H1 (cell line): ENCODE measurements at regions not wholly inside any gene's neighbourhood (a gene's known extent, or its start where the extent isn't known, plus 50 kb on each side); places are given as distances from the start of the nearest gene placed in this dataset.

ENCODE experiments used
- CTCF ChIA-PET: fragments of 300-600 bp; sonication (Branson Sonifier 250); formaldehyde crosslinking; loops from one replicate; lab custom pipeline; 2021; ENCODE audit not compliant: partially characterized antibody; lab: Charles Lee
- POLR2A ChIA-PET: fragments of 300-600 bp; sonication (Branson Sonifier 250); formaldehyde crosslinking; loops from one replicate; lab custom pipeline; 2021; ENCODE audit warnings: inconsistent platforms; ENCODE audit not compliant: partially characterized antibody; lab: Charles Lee
- DNase-seq, 2 experiments: peaks; one replicate each; pipeline versions ENCODE4 v3.0.0 to v3.0.0-alpha.2; 2010 to 2022; ENCODE audit warnings: low spot score in 2 of 2, low read depth in 1 of 2, mixed read lengths in 1 of 2
- FAIRE-seq: peaks from 2 replicates; lab custom pipeline; 2011; peaks lifted over from hg19 to GRCh38; lab: Jason Lieb, UNC
- H2AFZ ChIP-seq: 2 replicates; pipeline ENCODE4 v1.8.1; 2012; ENCODE audit warnings: low read length, inconsistent platforms
- H2AK5ac ChIP-seq: 2 replicates; pipeline ENCODE4 v1.6.1; 2013; ENCODE audit warnings: low read depth, low read length
- H2BK120ac ChIP-seq: replicated peaks from 2 replicates; pipeline ENCODE3; 2013; ENCODE audit warnings: low read depth, low read length, inconsistent platforms
- H2BK12ac ChIP-seq: 2 replicates; pipeline ENCODE4 v1.6.1; 2013; ENCODE audit warnings: low read depth, low read length
- H2BK15ac ChIP-seq: 2 replicates; pipeline ENCODE4 v1.6.1; 2013; ENCODE audit warnings: low read length
- H2BK20ac ChIP-seq: 2 replicates; pipeline ENCODE4 v1.6.1; 2013; ENCODE audit warnings: low read length
- H2BK5ac ChIP-seq: 2 replicates; pipeline ENCODE4 v1.6.1; 2013; ENCODE audit warnings: low read depth, low read length
- H3K14ac ChIP-seq: 2 replicates; pipeline ENCODE4 v1.6.1; 2013; ENCODE audit warnings: inconsistent platforms; ENCODE audit not compliant: insufficient read length
- H3K18ac ChIP-seq: 2 replicates; pipeline ENCODE4 v1.6.1; 2013; ENCODE audit warnings: low read length; ENCODE audit errors: extremely low read depth
- H3K23ac ChIP-seq: 2 replicates; pipeline ENCODE4 v1.6.1; 2013; ENCODE audit warnings: inconsistent platforms; ENCODE audit not compliant: insufficient read length
- H3K23me2 ChIP-seq: 2 replicates; pipeline ENCODE4 v1.6.1; 2013; ENCODE audit warnings: low read depth, low read length
- H3K27ac ChIP-seq: 2 replicates; pipeline ENCODE4 v1.6.1; 2011; ENCODE audit warnings: low read depth, low read length, inconsistent platforms
- H3K27me3 ChIP-seq, 4 experiments: replicated peaks in 1 of 4; 1 replicate in 1 of 4; 2 replicates in 3 of 4; pipeline versions ENCODE4 v1.6.1 to v1.8.1; 2011 to 2013; ENCODE audit warnings: low read length in 3 of 4, mild to moderate bottlenecking in 3 of 4, inconsistent platforms in 2 of 4, mixed read lengths in 2 of 4, moderate library complexity in 1 of 4; ENCODE audit not compliant: control insufficient read depth in 3 of 4, insufficient read depth in 3 of 4; ENCODE audit errors: extremely low read depth in 1 of 4
- H3K36me3 ChIP-seq, 4 experiments: 2 replicates each; pipeline versions ENCODE4 v1.6.1 to v1.8.1; 2011 to 2013; ENCODE audit warnings: mild to moderate bottlenecking in 4 of 4, low read length in 3 of 4, moderate library complexity in 2 of 4, control low read depth in 1 of 4, inconsistent platforms in 1 of 4; ENCODE audit not compliant: insufficient read depth in 4 of 4, control insufficient read depth in 2 of 4
- H3K4ac ChIP-seq: replicated peaks from 2 replicates; pipeline ENCODE3; 2013; ENCODE audit warnings: low read length, low read depth, mixed read lengths, inconsistent platforms; ENCODE audit not compliant: insufficient read length
- H3K4me1 ChIP-seq, 4 experiments: replicated peaks in 1 of 4; 1 replicate in 1 of 4; 2 replicates in 3 of 4; pipeline versions ENCODE4 v1.6.1 to v1.8.1; 2011 to 2013; ENCODE audit warnings: low read length in 3 of 4, inconsistent platforms in 2 of 4, mixed read lengths in 1 of 4; ENCODE audit not compliant: insufficient read depth in 4 of 4, control insufficient read depth in 3 of 4
- H3K4me2 ChIP-seq, 2 experiments: 2 replicates each; pipeline versions ENCODE4 v1.6.1 to v1.8.1; 2011 to 2013; ENCODE audit warnings: low read depth in 2 of 2, low read length in 2 of 2, control low read depth in 1 of 2, inconsistent platforms in 1 of 2, mild to moderate bottlenecking in 1 of 2; ENCODE audit not compliant: insufficient read depth in 1 of 2
- H3K4me3 ChIP-seq, 4 experiments: fragments of 200-600, 300-600 bp in 1 of 4; sonication (generic), shearing (Covaris generic), sonication (Bioruptor Twin) in 1 of 4; 2 replicates each; pipeline versions ENCODE4 v1.5.1 to v1.8.1; 2011 to 2016; ENCODE audit warnings: low read length in 4 of 4, low read depth in 3 of 4, control low read depth in 2 of 4, inconsistent platforms in 2 of 4, mild to moderate bottlenecking in 2 of 4, mixed read lengths in 1 of 4, moderate library complexity in 1 of 4; ENCODE audit not compliant: insufficient read depth in 2 of 4; ENCODE audit errors: extremely low read depth in 1 of 4
- H3K56ac ChIP-seq: replicated peaks from 2 replicates; pipeline ENCODE3; 2013; ENCODE audit warnings: low read depth, mild to moderate bottlenecking, mixed read lengths, low read length, inconsistent platforms; ENCODE audit not compliant: insufficient read length
- H3K79me1 ChIP-seq: 2 replicates; pipeline ENCODE4 v1.6.1; 2013; ENCODE audit warnings: low read depth, low read length, control low read depth
- H3K79me2 ChIP-seq, 2 experiments: 2 replicates each; pipeline versions ENCODE4 v1.6.1 to v1.8.1; 2012 to 2013; ENCODE audit warnings: low read length in 2 of 2, mild to moderate bottlenecking in 2 of 2, inconsistent platforms in 1 of 2; ENCODE audit not compliant: insufficient read depth in 2 of 2, control insufficient read depth in 1 of 2
- H3K9ac ChIP-seq, 4 experiments: replicated peaks in 1 of 4; 1 replicate in 1 of 4; 2 replicates in 3 of 4; pipeline versions ENCODE4 v1.6.1 to v1.8.1; 2011 to 2013; ENCODE audit warnings: low read depth in 3 of 4, low read length in 3 of 4, control low read depth in 2 of 4, mild to moderate bottlenecking in 2 of 4, moderate library complexity in 2 of 4, inconsistent platforms in 1 of 4; ENCODE audit errors: extremely low read depth in 1 of 4
- H3K9me3 ChIP-seq, 2 experiments: 2 replicates each; pipeline versions ENCODE4 v1.6.1 to v1.8.1; 2012 to 2013; ENCODE audit warnings: mild to moderate bottlenecking in 2 of 2, moderate library complexity in 2 of 2, control low read depth in 1 of 2, inconsistent platforms in 1 of 2, low read depth in 1 of 2, low read length in 1 of 2, mixed read lengths in 1 of 2; ENCODE audit not compliant: insufficient read depth in 2 of 2
- H4K20me1 ChIP-seq, 2 experiments: replicated peaks in 1 of 2; 2 replicates each; pipeline versions ENCODE3 to v1.8.1; 2011 to 2013; ENCODE audit warnings: inconsistent platforms in 2 of 2, low read length in 2 of 2, mild to moderate bottlenecking in 1 of 2; ENCODE audit not compliant: insufficient read depth in 2 of 2, control insufficient read depth in 1 of 2
- H4K5ac ChIP-seq: 2 replicates; pipeline ENCODE4 v1.6.1; 2013; ENCODE audit warnings: low read length, low read depth, mixed read lengths, inconsistent platforms; ENCODE audit not compliant: insufficient read length
- H4K8ac ChIP-seq: 2 replicates; pipeline ENCODE4 v1.8.0; 2013; ENCODE audit warnings: mild to moderate bottlenecking, moderate library complexity, low read length, inconsistent platforms; ENCODE audit not compliant: insufficient read depth; ENCODE audit errors: extremely low read depth
- H4K91ac ChIP-seq: replicated peaks from 2 replicates; pipeline ENCODE3; 2013; ENCODE audit warnings: low read length, mixed read lengths, inconsistent platforms; ENCODE audit not compliant: insufficient read length
- POLR2AphosphoS5 ChIP-seq: IDR thresholded peaks from 2 replicates; pipeline ENCODE4 v1.6.1; 2011; ENCODE audit warnings: low read depth, low read length
- RAD21 ChIP-seq, 2 experiments: IDR thresholded peaks in 1 of 2; conservative IDR thresholded peaks in 1 of 2; 2 replicates each; pipeline ENCODE4 v1.6.1; 2011; ENCODE audit warnings: low read depth in 2 of 2, low read length in 2 of 2, improper control_type of control experiment in 1 of 2, inconsistent platforms in 1 of 2, mild to moderate bottlenecking in 1 of 2, moderate library complexity in 1 of 2
- SP4 ChIP-seq: IDR thresholded peaks from 2 replicates; pipeline ENCODE4 v1.6.1; 2012; ENCODE audit warnings: low read length, inconsistent platforms
- TEAD4 ChIP-seq: IDR thresholded peaks from 2 replicates; pipeline ENCODE4 v1.6.1; 2012; ENCODE audit warnings: low read depth, low read length, inconsistent platforms, mixed read lengths
- WGBS, 2 experiments: shearing (Covaris generic) in 1 of 2; methylation state at CpG; one replicate each; pipeline versions ENCODE4 v1.1.6 to v1.1.7; 2013 to 2015; ENCODE audit warnings: low lambda C conversion rate in 2 of 2, mixed read lengths in 2 of 2, inconsistent platforms in 1 of 2, low coverage in 1 of 2, missing lambda C conversion rate in 1 of 2; ENCODE audit not compliant: insufficient replicate concordance in 2 of 2, insufficient coverage in 1 of 2, insufficient read length in 1 of 2; ENCODE audit errors: extremely low coverage in 1 of 2, missing lambda C conversion rate in 1 of 2; 5-methylcytosine and 5-hydroxymethylcytosine counted together

GRCh38 chr13:27728271-27728670 is 64.0 kb upstream of the GSX1 start:
- Histone ChIP-seq H4K8ac (no peak overlapping the region), H2BK5ac (no peak overlapping the region), H3K36me3 (no peaks in the 10 kb centered on the region), H2BK12ac (no peak overlapping the region), H3K27ac (no peak overlapping the region), H3K4me1 (no peaks in the 10 kb centered on the region), H3K27me3 (no peaks in the 10 kb centered on the region), H3K4ac (no peak overlapping the region), H2BK120ac (no peak overlapping the region), H4K20me1 (no peaks in the 10 kb centered on the region), H3K23me2 (no peaks in the 10 kb centered on the region), H3K23ac (no peak overlapping the region), H3K18ac (no peak overlapping the region), H3K79me2 (no peaks in the 10 kb centered on the region), H2AK5ac (no peak overlapping the region), H3K79me1 (no peaks in the 10 kb centered on the region), H3K56ac (no peak overlapping the region), H3K4me3 (no peak overlapping the region), H4K5ac (no peak overlapping the region), H3K4me2 (no peak overlapping the region), H3K9ac (no peak overlapping the region), H3K9me3 (no peaks in the 10 kb centered on the region), H4K91ac (no peak overlapping the region), H2BK15ac (no peak overlapping the region), H2AFZ (no peak overlapping the region), H3K14ac (no peak overlapping the region), H2BK20ac (no peak overlapping the region)
- CTCF ChIA-PET: interaction anchor here (0.8 to 9.1 kb wide), 8 partner anchors 9 to 102 kb away, joined by 4 to 64 read pairs (median 6); no protein-coding TSS in a partner anchor
- POLR2A ChIA-PET: no interaction called here
- no peak for FAIRE-seq
- 70% methylated on average over 6 of the region's 6 CpGs; no CpG with 5 or more reads in 1 of the 2 experiments for WGBS, 2 experiments
- DNase-seq: no peak
- TF ChIP-seq SP4: no peak
- TF ChIP-seq TEAD4: no peak
- peak; percentile 63 to 67 for TF ChIP-seq RAD21 (IDR thresholded peaks at IDR 0.05 in 1 of 2, conservative IDR thresholded peaks at IDR 0.05 in 1 of 2; ENCODE audit: low read depth in 2 of 2, low read length in 2 of 2)
- no peak for TF ChIP-seq POLR2AphosphoS5
